Loucy (cell line): ENCODE measurements at regions not wholly inside any gene's neighbourhood (a gene's known extent, or its start where the extent isn't known, plus 50 kb on each side); places are given as distances from the start of the nearest gene placed in this dataset.
"Not testable (repeated sequence)": the region's sequence is repeated elsewhere in the genome, so short reads cannot be mapped to it uniquely, and the experiment has no call there.

Experiments
- CTCF ChIP-seq: fragments of 200-600 bp; sonication (generic); conservative IDR thresholded peaks from 2 replicates; pipeline ENCODE4 v1.5.1; 2014; ENCODE audit warnings: mild to moderate bottlenecking, antibody characterized with exemption, low read length
- EZH2phosphoT487 ChIP-seq: fragments of 200-600 bp; IDR thresholded peaks from 2 replicates; pipeline ENCODE4 v1.6.1; 2018; ENCODE audit warnings: antibody characterized with exemption, mild to moderate bottlenecking, moderate library complexity, borderline replicate concordance

DNA sequence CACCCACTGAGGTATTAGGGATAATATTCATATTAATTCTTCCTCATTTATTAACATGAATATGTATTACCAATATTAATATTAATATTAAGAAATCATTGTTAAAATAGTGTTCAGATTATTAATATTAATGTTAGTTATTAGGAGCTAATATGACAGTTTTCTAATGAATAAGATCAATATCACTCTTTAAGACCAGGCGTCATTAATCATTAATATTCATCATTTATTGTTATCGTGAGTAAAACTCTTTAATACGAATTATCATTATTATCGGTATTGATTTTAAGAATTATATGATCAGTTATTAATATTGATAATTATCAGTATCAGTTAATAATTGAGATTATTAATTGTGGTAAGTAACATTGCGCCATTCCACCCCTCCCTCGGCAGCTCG is 101.0 kb upstream of the HMX1 start:
- not testable (repeated sequence) for TF ChIP-seq CTCF, EZH2phosphoT487
